Activated naive CD8-positive, alpha-beta T cell (primary cell): ENCODE measurements at regions not wholly inside any gene's neighbourhood (a gene's known extent, or its start where the extent isn't known, plus 50 kb on each side); places are given as distances from the start of the nearest gene placed in this dataset.

Experiments
- H3K27ac Mint-ChIP-seq: one replicate; pipeline ENCODE4 v1.8.0; 2021; ENCODE audit warnings: mixed read lengths
- H3K27me3 Mint-ChIP-seq: one replicate; pipeline ENCODE4 v1.8.0; 2021; ENCODE audit warnings: mixed read lengths
- H3K36me3 Mint-ChIP-seq: one replicate; pipeline ENCODE4 v1.8.0; 2021; ENCODE audit warnings: mixed read lengths
- H3K4me1 Mint-ChIP-seq: one replicate; pipeline ENCODE4 v1.8.0; 2021; ENCODE audit warnings: low read depth, mixed read lengths
- H3K4me3 Mint-ChIP-seq: one replicate; pipeline ENCODE4 v1.8.0; 2021; ENCODE audit warnings: mild to moderate bottlenecking, mixed read lengths
- H3K9me3 Mint-ChIP-seq: one replicate; pipeline ENCODE4 v1.8.0; 2021; ENCODE audit warnings: low read depth, mixed read lengths

DNA sequence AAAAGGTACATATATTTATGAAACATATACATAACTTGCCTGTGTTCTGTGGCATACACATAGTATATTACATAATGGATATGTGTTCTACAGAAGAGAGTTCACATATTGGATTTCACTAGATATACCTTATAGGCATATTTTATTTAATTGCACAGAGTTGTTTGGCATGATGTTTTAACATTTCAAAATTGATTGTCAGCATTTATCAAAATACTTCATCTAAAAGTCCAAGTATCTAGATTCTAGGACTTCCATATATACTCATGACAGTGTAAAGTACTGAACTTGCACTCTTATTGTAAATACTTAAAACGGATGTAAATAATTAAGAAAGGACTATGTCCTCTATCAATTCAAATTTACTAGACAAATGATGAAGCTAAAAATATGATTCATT is 995.3 kb upstream of the LRRTM1 start:
- peaks cover 14% of the 10 kb centered on the region for H3K9me3 Mint-ChIP-seq
- H3K27me3 Mint-ChIP-seq, result no peaks in the 10 kb centered on the region
- no peak overlapping the region for H3K27ac Mint-ChIP-seq
- H3K36me3 Mint-ChIP-seq, result no peaks in the 10 kb centered on the region
- no peak overlapping the region for H3K4me3 Mint-ChIP-seq
- H3K4me1 Mint-ChIP-seq, result no peaks in the 10 kb centered on the region

DNA sequence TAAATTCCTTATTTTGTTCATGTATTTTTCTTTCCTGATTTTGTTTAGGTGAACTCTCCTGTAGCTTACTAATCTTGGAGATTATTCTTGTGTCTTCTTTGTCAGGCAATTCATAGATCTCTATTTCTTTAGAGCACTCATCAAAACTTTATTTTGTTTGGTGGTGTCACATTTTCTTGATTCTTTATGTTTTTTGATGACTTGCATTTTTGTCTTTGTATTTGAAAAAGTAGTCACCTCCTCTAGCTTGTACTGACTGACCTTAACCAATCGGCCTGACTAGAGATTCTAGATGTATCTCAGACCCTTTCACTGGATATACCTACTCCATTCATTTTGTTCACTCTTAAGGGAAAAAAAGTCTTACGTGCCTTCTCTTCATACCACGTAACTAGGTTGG is 986.3 kb upstream of the LRRTM1 start:
- no peak overlapping the region for H3K27ac Mint-ChIP-seq
- no peaks in the 10 kb centered on the region for H3K36me3 Mint-ChIP-seq
- no peaks in the 10 kb centered on the region for H3K27me3 Mint-ChIP-seq

DNA sequence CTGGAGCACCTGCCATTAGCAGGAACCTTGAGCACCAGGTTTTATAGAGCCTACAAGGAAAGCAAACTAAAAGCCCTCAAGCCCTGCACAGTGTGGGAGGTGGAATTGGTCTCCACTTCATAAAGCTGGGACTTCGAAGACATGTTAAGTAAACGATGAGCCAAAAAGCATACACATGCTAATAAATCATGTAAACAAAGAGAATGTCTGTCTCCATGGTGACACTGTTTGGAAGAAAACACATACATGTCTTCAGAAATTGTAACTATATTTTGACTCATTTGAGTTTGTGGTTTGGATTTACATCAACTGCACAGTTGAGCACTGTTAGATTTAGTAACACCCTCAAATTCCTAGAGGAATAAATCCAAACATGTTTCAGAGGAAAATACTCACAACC is 978.5 kb upstream of the LRRTM1 start:
- H3K9me3 Mint-ChIP-seq, result peaks cover 34% of the 10 kb centered on the region
- H3K27me3 Mint-ChIP-seq, result no peaks in the 10 kb centered on the region
- no peak overlapping the region for H3K27ac Mint-ChIP-seq
- H3K36me3 Mint-ChIP-seq, result no peaks in the 10 kb centered on the region
- H3K4me3 Mint-ChIP-seq, result no peak overlapping the region
- H3K4me1 Mint-ChIP-seq, result no peaks in the 10 kb centered on the region

More for the DNA sequence above, 986.3 kb upstream of the LRRTM1 start:
- no peak overlapping the region for H3K4me3 Mint-ChIP-seq
- H3K9me3 Mint-ChIP-seq, result peaks cover 34% of the 10 kb centered on the region
- no peaks in the 10 kb centered on the region for H3K4me1 Mint-ChIP-seq

DNA sequence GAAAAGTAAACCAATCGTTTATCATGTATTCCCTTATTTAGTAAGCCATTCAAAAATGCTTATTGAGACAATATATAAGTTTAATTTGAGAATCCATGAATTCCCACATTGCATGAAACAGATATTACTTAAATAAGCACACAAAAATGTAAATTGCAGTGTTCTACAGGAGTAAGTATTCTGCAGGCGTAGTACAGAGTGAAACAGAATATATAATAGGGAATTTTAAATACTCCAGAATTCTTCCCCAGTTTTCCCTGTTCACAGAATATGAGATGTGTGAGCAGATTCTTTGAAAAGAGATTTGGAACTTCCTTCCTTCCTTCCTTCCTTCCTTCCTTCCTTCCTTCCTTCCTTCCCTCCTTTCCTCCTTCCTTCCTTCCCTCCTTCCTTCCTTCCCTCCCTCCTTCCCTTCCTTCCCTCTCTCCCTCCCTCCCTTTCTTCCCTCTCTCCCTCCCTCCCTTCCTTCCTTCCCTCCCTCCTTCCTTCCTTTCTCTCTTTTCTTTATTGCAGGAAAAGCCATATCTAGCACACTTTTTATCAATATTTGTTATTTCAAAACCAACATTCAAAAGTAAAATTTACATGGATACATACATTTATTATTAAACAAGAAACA is 977.7 kb upstream of the LRRTM1 start:
- Mint-ChIP-seq H3K27me3 (no peaks in the 10 kb centered on the region), H3K36me3 (no peaks in the 10 kb centered on the region), H3K27ac (no peak overlapping the region), H3K4me3 (no peak overlapping the region), H3K4me1 (no peaks in the 10 kb centered on the region), H3K9me3 (peaks cover 30% of the 10 kb centered on the region)

DNA sequence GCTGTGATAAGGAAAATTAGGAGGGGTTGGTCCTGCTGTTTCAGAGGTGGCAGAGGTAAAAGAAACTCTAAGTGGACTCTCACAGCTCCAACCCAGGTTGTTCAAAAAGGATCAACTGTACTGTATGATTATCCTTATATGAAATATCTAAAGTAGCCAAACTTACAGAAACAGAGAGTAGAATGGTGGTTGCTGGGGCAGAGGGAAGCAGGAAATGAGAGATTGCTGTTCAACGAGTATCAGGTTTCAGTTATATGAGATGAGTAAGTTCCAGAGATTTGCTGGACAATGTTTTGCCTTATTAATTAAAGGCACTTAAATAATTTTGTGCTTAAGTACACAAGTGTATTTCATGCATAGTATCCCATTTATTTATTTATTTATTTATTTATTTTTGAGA is 972.0 kb upstream of the LRRTM1 start:
- H3K27ac Mint-ChIP-seq, result no peak overlapping the region
- no peaks in the 10 kb centered on the region for H3K4me1 Mint-ChIP-seq
- H3K27me3 Mint-ChIP-seq, result no peaks in the 10 kb centered on the region
- H3K4me3 Mint-ChIP-seq, result no peak overlapping the region
- H3K9me3 Mint-ChIP-seq, result peaks cover 32% of the 10 kb centered on the region
- H3K36me3 Mint-ChIP-seq, result no peaks in the 10 kb centered on the region

DNA sequence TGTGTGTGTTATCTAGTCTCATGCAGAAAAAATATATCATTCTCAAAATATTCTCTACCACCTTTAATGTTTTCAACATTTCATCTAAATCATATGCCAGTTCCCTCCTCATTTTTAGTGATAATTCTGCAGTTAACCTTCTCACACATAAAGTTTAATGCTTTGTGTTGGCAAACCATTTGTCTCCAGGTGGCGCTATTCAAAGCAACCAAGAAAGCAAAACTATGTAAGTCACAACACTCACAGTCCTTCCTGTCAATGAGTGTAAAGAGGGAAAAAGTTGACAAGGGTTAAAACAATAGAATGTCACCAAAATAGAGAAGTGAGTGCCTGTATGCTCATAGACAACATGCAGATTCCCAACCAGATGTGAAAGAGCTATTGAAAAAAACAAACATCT is 961.6 kb upstream of the LRRTM1 start:
- Mint-ChIP-seq H3K27ac (no peak overlapping the region), H3K4me3 (no peak overlapping the region), H3K36me3 (no peaks in the 10 kb centered on the region), H3K9me3 (peaks cover 30% of the 10 kb centered on the region), H3K27me3 (no peaks in the 10 kb centered on the region), H3K4me1 (no peaks in the 10 kb centered on the region)

DNA sequence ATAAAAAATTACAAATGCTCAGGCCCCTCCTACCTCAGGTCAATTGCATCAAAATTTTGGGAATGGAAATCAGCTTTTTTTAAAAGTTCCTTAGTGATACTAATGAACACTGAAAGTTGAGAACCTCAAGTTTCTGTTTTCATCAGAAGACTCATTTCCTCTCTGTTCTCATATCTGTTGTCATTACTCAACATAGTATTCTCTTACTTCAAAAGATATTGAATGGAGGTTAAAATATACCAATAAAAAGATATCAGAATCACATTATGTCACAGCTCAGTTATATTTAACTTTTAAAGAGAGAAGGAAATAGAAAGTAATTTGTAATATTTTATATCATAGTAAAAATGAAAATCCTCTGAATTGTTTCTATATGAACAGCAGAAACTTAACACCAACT is 959.4 kb upstream of the LRRTM1 start:
- Mint-ChIP-seq H3K4me3 (no peak overlapping the region), H3K36me3 (no peaks in the 10 kb centered on the region), H3K27me3 (no peaks in the 10 kb centered on the region), H3K27ac (no peak overlapping the region), H3K4me1 (no peaks in the 10 kb centered on the region), H3K9me3 (peaks cover 15% of the 10 kb centered on the region)

DNA sequence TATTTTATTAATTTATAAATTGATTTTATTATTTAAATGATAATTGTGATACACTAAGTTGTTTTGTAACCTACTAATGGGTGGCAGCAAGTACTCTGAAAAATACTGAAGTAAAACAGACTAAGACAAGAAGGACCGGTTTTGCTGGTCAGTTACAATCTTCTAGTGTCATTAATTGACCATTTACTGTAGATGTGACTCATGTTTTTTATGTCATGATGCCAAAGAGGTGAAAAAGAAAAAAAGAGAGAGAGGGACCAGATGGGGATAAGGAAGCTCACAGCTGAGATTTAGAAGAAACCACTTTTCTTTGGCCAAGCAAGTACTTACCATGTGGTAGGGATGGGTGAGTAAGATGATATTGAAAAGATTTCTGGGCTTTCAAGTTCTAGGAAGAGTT is 955.8 kb upstream of the LRRTM1 start:
- Mint-ChIP-seq H3K9me3 (peaks cover 6% of the 10 kb centered on the region), H3K4me3 (no peak overlapping the region), H3K27me3 (no peaks in the 10 kb centered on the region), H3K4me1 (no peaks in the 10 kb centered on the region), H3K36me3 (no peaks in the 10 kb centered on the region), H3K27ac (no peak overlapping the region)

DNA sequence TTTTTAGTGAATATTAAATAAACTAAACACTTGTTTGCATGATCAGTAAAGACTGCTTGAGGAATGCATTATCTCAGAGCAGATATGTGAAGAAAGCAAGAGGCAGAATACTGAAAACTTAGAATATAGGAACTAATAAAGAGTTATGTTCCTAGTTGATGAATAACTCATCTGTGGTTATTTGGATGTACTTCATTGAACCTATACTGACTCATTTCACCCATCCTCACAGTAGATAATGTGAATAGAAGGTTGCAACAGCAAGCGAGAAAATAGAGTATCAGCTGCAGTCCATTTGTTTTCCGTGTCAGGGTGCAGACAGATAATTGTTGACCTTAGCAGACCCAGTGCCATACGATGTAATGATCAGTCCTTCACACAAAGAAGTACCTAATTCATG is 945.7 kb upstream of the LRRTM1 start:
- H3K4me3 Mint-ChIP-seq, result no peak overlapping the region
- no peak overlapping the region for H3K27ac Mint-ChIP-seq
- no peaks in the 10 kb centered on the region for H3K36me3 Mint-ChIP-seq
- peaks cover 16% of the 10 kb centered on the region for H3K9me3 Mint-ChIP-seq
- no peaks in the 10 kb centered on the region for H3K27me3 Mint-ChIP-seq
- no peaks in the 10 kb centered on the region for H3K4me1 Mint-ChIP-seq

DNA sequence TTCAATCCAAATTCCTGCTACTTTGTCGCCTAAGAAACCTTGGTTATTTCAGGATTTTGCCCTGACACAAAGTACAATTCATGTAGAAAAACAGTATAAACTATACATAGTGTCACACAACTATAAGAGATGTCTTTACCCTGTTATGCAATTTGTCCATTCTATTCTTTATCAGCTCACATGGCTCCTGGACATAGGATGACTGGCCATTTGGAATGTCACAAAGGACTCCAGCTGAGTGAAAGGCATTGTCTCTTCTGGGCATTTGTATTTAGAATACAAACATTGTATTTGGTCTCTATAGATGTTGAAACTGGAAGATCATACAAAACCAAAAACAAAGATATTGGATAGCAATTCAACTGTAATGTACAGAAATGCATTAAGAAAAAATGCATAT is 944.6 kb upstream of the LRRTM1 start:
- Mint-ChIP-seq H3K4me3 (no peak overlapping the region), H3K27me3 (no peaks in the 10 kb centered on the region), H3K27ac (no peak overlapping the region), H3K9me3 (peaks cover 9% of the 10 kb centered on the region), H3K4me1 (no peaks in the 10 kb centered on the region), H3K36me3 (no peaks in the 10 kb centered on the region)

DNA sequence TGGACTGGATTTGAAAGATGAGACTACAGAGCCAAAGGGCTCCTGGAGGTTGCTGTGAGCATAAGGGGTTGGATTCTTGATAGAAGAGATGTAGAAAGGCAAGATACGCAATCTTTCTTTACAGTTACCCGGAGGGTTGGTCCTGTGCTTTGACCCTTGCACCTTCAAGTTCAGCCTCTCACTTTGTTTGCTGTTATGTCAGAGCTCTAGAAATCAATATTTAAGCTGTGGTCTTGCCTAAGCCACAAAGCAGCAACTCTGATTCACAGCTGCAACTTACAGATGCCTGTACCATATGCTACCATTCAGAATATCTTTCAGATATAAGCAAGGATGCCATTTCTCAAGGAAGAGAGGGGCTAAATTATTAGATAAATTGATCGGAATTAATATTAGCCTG is 943.1 kb upstream of the LRRTM1 start:
- no peaks in the 10 kb centered on the region for H3K27me3 Mint-ChIP-seq
- no peaks in the 10 kb centered on the region for H3K4me1 Mint-ChIP-seq
- peaks cover 4% of the 10 kb centered on the region for H3K9me3 Mint-ChIP-seq
- H3K27ac Mint-ChIP-seq, result no peak overlapping the region
- no peak overlapping the region for H3K4me3 Mint-ChIP-seq
- no peaks in the 10 kb centered on the region for H3K36me3 Mint-ChIP-seq

DNA sequence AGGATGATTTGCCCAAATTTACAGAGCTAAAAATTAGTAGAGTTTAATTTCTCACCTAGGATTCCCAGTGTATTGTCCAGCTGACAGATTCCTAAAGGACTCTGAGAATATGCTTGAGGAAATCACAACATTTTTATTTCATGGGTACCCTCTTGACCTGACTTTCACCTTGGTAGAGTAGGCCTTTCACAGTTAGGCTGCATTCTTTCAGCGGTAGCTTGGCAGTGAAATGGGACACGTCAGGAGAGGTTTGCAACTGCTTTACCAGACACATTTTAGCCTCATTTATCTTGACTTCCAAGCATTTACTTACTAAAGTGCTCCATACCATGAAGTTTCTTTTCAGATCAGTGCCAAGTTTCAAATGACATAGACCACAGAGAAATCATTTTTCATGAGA is 937.9 kb upstream of the LRRTM1 start:
- H3K36me3 Mint-ChIP-seq, result no peaks in the 10 kb centered on the region

DNA sequence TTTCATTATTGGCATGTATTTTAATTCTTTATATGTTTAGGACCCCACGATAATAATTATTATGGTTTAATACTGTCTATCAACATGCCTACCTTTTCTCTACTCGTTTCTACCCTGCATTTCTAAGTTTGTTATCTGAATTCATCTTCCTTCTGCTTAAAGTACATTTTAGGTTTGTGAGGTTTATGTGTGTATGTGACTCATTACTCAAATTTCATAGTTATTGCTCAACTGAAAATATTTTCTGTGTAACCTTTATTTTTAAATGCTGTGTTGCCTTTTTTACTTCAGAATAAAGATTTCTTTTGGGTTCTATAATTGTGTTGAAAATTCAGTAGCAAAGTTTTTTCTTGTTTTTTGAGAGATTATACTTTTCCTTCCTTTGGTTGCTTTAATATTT is 933.9 kb upstream of the LRRTM1 start:
- H3K27me3 Mint-ChIP-seq, result no peaks in the 10 kb centered on the region
- no peak overlapping the region for H3K27ac Mint-ChIP-seq
- H3K9me3 Mint-ChIP-seq, result peaks cover 37% of the 10 kb centered on the region
- H3K4me1 Mint-ChIP-seq, result no peaks in the 10 kb centered on the region
- no peaks in the 10 kb centered on the region for H3K36me3 Mint-ChIP-seq
- H3K4me3 Mint-ChIP-seq, result no peak overlapping the region

More for the DNA sequence above, 937.9 kb upstream of the LRRTM1 start:
- H3K9me3 Mint-ChIP-seq, result peaks cover 12% of the 10 kb centered on the region
- no peaks in the 10 kb centered on the region for H3K4me1 Mint-ChIP-seq
- no peak overlapping the region for H3K4me3 Mint-ChIP-seq
- no peak overlapping the region for H3K27ac Mint-ChIP-seq
- no peaks in the 10 kb centered on the region for H3K27me3 Mint-ChIP-seq

DNA sequence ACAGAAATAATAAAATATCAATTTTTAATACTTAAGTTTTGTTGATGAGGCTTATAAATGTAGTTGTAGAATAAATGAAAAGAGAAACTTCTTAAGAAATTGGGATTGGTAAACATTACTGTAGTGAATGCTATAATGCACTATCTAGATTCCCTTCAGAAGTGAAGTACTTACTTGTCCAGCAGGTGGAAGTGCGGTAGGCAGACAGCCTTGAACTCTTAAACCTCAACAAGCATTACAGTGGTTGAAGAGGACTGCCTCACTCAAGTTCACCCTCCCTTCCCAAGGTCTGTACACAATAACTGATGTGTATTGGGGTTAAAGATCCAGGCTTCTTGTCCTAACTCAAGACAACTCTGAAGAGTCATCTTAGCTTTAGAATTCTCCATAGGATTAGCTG is 931.0 kb upstream of the LRRTM1 start:
- Mint-ChIP-seq H3K4me3 (no peak overlapping the region), H3K4me1 (no peaks in the 10 kb centered on the region), H3K27ac (no peak overlapping the region), H3K36me3 (no peaks in the 10 kb centered on the region), H3K9me3 (peaks cover 49% of the 10 kb centered on the region), H3K27me3 (no peaks in the 10 kb centered on the region)

DNA sequence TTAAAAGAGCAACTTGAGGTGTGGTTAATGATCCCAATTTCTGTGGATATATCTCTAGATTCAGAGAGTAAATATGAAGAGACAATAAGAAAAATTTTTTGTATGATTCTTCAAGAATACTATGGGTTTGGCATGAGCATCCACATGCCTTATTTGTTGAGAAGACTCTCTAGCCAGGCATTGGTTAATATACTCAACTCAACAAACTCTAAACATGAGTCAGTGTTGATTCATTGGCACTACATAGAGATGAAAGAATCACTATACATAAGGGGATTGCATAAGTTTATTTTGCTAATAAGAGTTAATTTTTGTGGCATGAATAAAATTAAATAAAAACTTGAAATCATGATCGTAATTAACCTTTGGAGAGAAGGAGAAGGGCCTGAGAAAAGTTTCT is 930.2 kb upstream of the LRRTM1 start:
- Mint-ChIP-seq H3K4me3 (no peak overlapping the region), H3K9me3 (peaks cover 46% of the 10 kb centered on the region), H3K27ac (no peak overlapping the region), H3K4me1 (no peaks in the 10 kb centered on the region), H3K27me3 (no peaks in the 10 kb centered on the region), H3K36me3 (no peaks in the 10 kb centered on the region)

DNA sequence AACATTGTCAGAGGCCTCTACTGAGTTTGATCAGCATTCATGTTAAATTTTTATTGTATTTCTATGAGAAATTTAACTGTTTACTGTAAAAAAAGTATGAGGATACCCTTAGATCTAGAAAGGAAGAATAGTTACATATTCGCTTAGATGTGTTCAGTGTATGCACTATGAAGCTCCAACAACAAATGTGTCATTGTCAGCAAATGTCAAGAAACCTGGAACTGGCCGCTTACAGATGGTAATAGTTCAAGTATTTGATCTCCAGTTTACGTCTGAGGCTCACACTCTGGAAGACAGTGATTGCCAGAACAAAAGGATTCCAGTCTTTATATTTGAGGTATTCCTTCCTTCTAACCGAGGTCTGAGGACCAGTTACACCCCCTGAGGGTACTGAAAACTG is 921.2 kb upstream of the LRRTM1 start:
- Mint-ChIP-seq H3K36me3 (no peaks in the 10 kb centered on the region), H3K27ac (no peak overlapping the region), H3K4me3 (no peak overlapping the region), H3K27me3 (no peaks in the 10 kb centered on the region), H3K9me3 (peaks cover 14% of the 10 kb centered on the region), H3K4me1 (no peaks in the 10 kb centered on the region)
